Eye (tissue), 1 donor: ENCODE measurements at regions not wholly inside any gene's neighbourhood (a gene's known extent, or its start where the extent isn't known, plus 50 kb on each side); places are given as distances from the start of the nearest gene placed in this dataset.
"Not testable (repeated sequence)": the region's sequence is repeated elsewhere in the genome, so short reads cannot be mapped to it uniquely, and the experiment has no call there.

Experiments used
- DNase-seq: peaks from one replicate; pipeline ENCODE4 v3.0.0-alpha.2; 2015

GRCh38 chr18:56438480-56438879, 199.9 kb downstream of the TXNL1 start:
- DNase-seq: not testable (repeated sequence)

- DNase-seq: no peak
These were observed 201.7 kb downstream of the TXNL1 start for GRCh38 chr18:56436651-56437050.

DNA sequence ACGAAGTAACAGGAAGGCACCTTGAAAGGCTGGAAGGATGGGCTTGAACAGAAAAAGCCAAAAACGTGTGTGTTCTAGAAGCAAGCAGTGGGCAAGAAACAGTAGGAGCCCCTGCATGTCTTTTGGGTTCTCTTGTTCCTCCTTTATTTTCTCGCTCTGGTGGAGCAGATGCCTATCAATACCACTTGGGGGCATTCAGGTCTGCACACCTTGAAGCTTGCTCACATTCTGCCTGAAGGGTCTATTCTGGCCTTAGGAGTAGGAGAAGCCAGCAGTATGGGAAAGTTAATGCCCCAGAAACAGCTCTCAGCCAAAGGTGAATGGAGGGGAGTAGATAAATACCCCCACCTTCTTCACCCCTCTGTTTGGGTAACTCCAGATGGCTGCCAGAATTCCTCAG, 204.5 kb downstream of the TXNL1 start:
- DNase-seq: no peak

GRCh38 chr18:56431551-56431950, 206.8 kb downstream of the TXNL1 start:
- no peak for DNase-seq

GRCh38 chr18:56423626-56424025, 214.8 kb downstream of the TXNL1 start:
- no peak for DNase-seq

- DNase-seq: no peak
These were observed 216.7 kb downstream of the TXNL1 start for GRCh38 chr18:56421647-56422046.

DNA sequence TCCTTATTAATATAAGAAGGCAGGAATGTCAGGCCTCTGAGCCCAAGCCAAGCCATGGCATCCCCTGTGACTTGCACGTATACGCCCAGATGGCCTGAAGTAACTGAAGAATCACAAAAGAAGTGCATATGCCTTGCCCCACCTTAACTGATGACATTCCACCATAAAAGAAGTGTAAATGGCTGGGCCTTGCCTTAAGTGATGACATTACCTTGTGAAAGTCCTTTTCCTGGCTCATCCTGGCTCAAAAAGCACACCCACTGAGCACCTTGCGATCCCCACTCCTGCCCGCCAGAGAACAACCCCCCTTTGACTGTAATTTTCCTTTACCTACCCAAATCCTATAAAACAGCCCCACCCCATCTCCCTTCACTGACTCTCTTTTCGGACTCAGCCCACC, 217.5 kb downstream of the TXNL1 start:
- not testable (repeated sequence) for DNase-seq

- DNase-seq: no peak
These were observed 224.0 kb downstream of the TXNL1 start for GRCh38 chr18:56414357-56414756.

GRCh38 chr18:56413862-56414261, 224.5 kb downstream of the TXNL1 start:
- no peak for DNase-seq

DNA sequence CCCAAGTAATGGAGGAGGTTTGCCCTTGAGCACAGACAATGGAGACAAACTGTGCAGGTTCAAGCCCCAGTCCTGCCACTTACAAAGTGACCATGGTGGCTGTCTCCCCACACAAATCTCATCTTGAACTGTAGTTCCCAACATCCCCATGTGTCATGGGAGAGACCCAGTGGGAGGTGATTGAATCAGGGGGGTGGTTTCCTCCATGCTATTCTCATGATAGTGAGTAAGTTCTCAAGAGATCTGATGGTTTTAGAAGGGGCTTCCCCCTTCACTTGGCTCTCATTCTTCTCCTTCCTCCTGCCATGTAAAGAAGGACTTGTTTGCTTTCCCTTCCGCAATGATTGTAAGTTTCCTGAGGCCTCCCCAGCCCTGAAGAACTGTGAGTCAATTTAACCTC, 225.4 kb downstream of the TXNL1 start:
- no peak for DNase-seq

DNA sequence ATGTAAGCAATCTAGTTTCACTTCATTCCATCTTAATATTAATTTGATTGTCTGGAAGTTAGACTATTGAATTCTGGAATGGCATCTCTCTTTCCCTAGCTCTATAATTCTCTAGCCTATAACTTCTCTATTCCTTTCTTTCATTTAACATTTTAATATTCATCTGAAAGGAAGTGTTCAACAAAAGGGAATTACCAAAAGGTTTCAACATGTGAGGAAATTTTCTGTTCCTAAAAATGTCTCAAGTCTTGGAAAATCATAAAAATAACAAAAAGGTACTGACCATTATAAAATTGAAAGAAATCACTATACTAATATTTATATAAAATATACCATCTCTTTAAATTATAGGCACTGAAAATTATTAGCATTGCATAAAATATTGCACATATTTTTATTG, 228.7 kb downstream of the TXNL1 start:
- DNase-seq: no peak

GRCh38 chr18:56407646-56408180, 230.7 kb downstream of the TXNL1 start:
- peak; percentile 65 for DNase-seq

- DNase-seq: no peak
These were observed 235.4 kb downstream of the TXNL1 start for GRCh38 chr18:56402872-56403516.

DNA sequence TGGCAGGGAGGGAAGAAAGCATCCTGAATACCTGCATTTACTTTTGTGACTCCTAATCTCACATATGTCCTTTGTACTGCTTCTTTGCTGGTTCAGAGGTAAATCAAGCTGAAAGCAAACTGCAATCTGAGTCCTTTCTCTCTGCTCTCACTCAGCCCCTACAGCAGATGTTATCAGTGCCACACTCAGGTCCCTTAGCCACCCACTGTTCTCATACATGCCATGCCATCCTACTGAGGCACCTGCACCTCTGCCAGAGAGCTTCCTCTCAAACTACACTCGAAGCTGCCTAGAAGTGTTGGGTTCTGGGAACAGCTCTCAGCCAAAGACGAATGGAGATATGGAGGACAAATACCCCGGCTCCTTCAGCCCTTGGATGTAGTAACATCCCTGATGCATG, 244.5 kb downstream of the TXNL1 start:
- DNase-seq: no peak

- DNase-seq: no peak
These were observed 246.3 kb downstream of the TXNL1 start for GRCh38 chr18:56391931-56392590.

DNA sequence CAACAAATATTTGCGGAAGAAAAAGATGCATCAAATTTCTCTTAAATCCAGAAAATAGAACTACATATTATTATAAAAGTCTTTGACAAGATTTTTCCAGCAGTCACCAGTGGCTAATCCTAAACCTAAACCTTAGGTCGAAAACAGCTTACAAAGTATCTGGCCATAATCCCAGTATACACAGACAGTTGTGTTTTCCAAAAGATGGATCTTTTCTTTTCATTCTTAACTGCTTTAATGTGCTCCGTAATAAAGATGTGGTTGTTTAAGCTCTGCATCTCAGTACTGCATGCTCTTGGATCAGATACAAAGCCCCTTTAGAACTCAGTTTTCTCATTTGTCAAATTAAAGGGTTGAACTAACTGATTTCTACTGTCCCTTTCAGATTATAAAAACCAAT, 247.8 kb downstream of the TXNL1 start:
- DNase-seq: no peak

DNA sequence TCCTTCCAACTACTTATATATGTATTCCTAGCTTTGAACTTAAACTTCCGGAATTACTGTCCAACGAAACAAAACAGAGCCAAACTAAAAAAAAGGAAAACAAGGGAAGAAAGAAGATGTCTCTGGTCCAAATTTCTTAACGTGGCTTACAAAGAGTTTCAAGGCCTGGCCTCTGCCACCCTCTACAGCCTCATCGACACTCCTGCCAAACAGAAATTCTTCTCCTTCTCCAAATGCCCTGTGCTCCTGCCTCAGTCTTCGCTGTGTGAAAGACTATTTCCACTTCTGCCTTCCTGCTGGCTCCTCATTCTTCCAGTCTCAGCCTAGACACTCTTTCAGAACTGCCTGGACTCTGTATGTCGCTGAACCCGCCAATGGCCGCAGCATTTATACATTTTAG, 249.2 kb downstream of the TXNL1 start:
- DNase-seq: no peak

DNA sequence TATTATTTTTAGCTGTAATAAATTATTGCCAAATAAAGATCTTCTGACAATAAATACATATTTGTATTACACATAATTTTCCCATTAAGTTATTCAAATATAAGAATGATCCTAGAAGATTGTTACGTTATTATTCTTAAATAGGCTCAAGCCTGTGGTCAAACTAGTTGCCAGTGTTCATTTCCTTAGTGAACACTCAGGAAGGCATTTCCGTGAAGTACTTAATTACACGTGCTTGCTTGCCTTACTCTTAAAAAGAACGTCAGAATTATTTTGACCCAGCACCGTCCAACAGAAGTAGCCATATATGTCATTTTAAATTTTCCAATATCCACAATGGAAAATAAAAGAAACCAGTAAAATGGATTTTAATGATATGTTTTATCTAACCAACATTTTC, 249.8 kb downstream of the TXNL1 start:
- DNase-seq: no peak

GRCh38 chr18:56386856-56387255, 251.5 kb downstream of the TXNL1 start:
- DNase-seq: peak; percentile 51

- DNase-seq: no peak
These were observed 255.0 kb downstream of the TXNL1 start for GRCh38 chr18:56383349-56383748.

GRCh38 chr18:56382541-56382940, 255.9 kb downstream of the TXNL1 start:
- no peak for DNase-seq

DNA sequence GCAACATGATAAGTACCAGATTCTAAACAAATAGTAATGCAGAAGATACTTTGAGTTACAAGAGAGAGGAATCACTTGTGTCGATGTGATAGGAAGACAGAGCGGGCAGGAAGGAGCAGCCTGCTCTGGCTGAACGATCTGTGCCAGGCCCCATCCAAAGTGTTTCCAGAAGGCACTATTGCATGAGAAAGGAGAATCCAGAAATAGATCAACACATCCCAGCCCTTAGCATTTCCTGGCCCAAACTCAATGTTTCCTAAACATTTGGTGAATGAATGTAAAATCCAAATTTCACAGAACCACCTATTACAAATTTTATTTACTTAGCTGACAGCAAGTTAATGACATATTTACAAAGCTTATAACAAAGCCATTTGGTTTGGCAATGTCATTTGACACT, 257.2 kb downstream of the TXNL1 start:
- no peak for DNase-seq

GRCh38 chr18:56380685-56381084, 257.7 kb downstream of the TXNL1 start:
- DNase-seq: no peak

- DNase-seq: no peak
These were observed 259.1 kb downstream of the TXNL1 start for GRCh38 chr18:56379256-56379655.

GRCh38 chr18:56377231-56377630, 261.2 kb downstream of the TXNL1 start:
- peak; percentile 29 for DNase-seq
